OCI-LY1 (cell line): ENCODE measurements at regions not wholly inside any gene's neighbourhood (a gene's known extent, or its start where the extent isn't known, plus 50 kb on each side); places are given as distances from the start of the nearest gene placed in this dataset.

Experiments used
- CTCF ChIP-seq: fragments of 200-600 bp; sonication (generic), shearing (Covaris generic); IDR thresholded peaks from 2 replicates; pipeline ENCODE4 v1.5.1; 2017; ENCODE audit warnings: mild to moderate bottlenecking, antibody characterized with exemption, low read length, moderate library complexity, mixed read lengths
- EZH2 ChIP-seq: fragments of 200-600 bp; sonication (generic), shearing (Covaris generic); IDR thresholded peaks from 2 replicates; pipeline ENCODE4 v1.8.0; 2017; ENCODE audit warnings: borderline replicate concordance, mixed run types, mild to moderate bottlenecking, antibody characterized with exemption, low read length, moderate library complexity, mixed read lengths

GRCh38 chr7:45296748-45297147 lies 139.2 kb downstream of the RAMP3 start:
- no peak for TF ChIP-seq CTCF
- no peak for TF ChIP-seq EZH2
